HG02571 (cell line): ENCODE measurements at regions not wholly inside any gene's neighbourhood (a gene's known extent, or its start where the extent isn't known, plus 50 kb on each side); places are given as distances from the start of the nearest gene placed in this dataset.

Experiments
- ATAC-seq: cut with Tn5 transposase; IDR thresholded peaks from one replicate; pipeline ENCODE4 v1.9.1; 2021; ENCODE audit warnings: mild to moderate bottlenecking, moderate library complexity; ENCODE audit not compliant: unreplicated experiment

DNA sequence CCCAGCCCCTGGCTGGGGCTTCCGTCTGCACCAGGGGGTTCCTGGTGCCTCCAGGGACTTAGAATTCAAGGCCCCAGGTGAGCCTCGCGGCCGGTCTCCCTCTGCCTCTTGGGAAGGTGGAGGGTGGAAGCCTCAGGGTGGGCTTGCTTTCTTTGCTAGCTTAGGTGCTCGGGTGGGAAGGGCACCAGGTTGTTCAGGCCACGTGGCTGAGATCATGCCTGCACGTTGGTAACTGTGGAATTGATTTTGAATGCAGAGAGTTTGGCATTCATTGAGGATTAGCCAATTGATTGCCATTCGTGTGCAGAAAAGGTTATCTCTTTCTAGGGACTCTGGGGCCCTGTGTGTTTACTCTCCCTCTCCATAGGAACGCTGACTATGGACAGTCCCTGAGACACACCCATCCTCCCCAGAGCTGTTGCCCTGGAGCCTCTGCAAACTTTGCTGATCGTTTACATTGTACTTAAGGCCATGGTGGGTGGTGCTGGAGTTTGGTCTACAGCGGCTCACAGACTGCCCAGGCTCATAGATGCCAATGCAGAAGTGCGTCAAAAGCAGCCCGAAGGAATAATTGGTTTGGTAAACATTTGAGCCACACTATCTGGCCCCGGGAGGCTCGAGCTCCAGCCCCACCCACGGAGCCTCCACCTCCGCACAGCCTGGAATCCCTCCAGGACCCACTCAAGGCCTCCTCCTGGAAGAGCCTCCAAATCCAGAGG is 1457.7 kb downstream of the BRD1 start:
- no peak for ATAC-seq

DNA sequence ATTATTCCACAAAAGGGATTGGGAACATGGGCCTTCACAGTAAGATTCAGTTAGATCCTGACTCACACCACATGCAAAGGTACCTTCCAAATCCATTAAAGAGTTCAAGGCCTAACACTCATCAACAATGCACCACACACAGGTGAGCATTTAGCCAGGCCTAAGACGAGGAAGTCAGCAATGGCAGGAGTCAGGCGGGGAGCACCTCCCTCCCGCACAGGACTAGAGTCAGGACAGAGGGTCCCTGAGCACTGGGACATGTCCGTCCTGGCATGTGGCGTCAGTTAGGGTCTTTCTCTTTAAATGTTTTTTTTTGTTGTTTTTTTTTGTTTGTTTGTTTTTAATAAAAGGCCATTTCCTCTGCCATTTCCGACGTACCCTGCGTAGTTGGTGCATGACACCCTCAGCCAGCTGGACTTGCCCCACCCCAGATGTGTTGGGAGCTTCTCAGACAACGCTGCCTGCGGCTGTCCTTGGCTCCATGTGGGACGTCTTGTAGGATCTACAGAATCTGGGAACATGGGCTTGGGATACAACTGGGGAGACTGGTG is 1458.6 kb downstream of the BRD1 start:
- ATAC-seq = no peak

DNA sequence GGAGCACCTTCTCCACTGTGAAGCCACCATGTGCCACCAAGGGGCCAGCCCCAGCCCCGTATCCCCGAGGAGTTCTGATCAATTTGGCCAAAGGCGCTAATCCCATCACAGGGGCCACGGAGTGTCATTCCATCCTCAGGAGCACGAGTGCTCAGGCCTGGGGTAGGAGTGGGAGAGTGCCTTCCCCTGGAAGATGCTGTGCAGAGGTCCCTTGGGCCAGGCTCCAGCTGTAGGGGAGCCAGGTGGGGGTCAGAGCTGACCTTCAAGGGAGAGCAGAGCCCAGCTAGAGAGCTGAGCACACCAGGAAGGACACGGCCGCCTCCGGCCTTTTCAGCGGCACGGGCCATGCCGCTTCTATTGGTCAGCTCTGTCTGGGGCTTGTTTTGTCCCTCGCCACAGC is 1459.9 kb downstream of the BRD1 start:
- no peak for ATAC-seq

DNA sequence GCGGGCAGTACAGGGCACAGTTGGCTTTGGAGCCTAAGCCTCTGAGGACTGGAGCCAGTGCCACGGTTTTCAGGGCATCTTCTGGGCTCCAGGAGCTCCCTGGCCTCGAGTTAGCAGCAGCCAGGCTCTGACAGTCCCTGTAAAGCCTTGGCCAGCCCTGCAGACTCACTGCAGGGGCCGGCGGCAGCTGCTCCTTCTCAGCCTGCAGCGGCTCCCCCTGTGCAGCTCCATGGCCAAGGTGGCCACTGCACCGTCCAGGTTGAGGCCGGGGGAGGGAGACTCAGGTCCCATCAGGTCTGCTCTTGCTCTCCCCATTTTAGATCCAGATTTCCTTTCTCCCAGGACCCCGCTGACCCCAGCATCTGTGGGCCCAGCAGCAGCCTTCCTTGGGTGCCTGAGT is 1461.1 kb downstream of the BRD1 start:
- no peak for ATAC-seq

DNA sequence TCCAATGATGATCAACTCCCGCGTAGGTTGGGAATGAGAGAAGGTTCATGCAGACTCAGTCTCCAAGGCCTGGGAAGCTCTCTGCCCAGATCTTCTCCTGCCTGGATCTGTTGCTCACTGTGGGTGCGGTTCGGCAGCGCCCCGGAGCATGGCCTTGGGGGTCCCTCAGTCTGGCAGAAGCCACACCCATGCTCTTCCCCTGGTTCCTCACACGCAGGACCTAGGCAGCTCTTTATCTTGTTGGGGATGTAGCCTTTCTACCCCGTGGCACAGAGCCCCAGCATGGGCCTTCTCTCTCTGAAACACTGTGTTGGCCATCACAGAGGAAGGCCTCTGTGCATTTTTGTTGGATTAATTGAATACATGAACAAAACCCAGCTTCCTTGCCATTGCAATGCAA is 1461.6 kb downstream of the BRD1 start:
- no peak for ATAC-seq

DNA sequence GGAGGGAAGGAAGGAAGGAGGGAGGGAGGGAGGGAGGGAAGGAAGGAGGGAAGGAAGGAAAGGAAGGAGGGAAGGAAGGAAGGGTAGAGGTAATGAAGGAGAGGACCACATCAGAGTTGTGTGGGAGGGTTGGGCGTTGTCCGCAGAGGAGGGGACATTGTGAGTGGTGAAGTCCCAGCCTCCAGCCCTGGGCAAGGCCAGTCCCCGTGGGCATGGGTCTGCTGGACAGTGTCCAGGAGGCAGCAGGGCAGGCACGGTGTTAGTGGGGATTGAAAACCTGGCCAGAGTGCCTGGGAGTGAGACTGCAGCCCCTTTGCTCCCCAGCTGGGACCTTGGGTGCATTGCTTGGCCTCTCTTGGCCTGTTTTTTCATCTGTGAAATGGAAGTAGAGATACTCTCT is 1462.3 kb downstream of the BRD1 start:
- ATAC-seq = no peak

DNA sequence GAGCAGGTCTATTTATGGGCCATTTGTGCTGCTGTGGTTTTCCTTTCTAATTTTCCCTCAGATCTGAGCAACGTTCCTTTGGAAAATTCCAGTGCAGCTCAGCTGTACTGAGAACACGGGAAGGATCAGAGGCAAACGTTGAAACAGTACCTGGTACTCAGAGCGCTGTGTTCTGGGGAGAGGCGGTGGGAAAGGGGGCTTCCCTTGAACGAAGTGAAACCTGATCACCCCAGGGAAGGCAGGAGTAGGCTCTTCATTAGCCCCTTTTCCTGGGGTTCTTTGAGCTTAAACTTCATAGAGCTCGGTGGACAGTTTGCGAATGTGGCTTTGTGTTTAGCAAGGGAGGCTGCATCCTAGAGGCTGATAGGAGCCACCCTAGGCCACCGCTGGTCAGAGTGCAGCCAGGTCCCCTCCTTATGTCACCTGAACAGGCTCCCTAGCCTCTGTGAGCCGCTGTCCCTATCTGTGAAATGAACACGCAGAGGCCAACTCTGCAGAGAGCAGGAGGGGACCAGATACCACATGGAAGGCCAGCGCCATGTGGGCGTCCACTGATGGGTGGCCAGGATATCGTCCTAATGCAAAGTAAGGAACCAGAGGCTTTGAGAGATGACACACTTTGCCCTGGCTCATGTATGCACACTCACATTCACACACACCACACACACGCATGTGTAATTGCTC is 1464.8 kb downstream of the BRD1 start:
- ATAC-seq = no peak

DNA sequence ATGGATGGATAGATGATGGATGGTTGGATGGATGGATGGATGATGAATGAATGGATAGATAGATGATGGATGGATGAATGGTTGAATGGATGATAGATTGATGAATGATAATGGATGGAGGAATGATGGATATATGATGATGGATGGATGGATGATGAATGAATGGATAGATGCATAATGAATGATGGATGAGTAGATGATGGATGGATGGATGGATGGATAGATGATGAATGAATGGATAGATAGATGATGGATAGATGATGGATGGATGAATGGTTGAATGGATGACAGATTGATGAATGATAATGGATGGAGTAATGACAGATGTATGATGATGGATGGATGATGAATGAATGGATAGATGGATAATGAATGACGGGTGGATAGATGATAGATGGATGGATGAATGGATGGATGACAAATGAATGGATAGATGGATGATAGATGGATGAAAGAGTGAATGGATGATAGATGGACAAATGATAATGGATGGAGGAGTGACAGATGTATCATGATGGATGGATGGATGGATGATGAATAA is 1466.5 kb downstream of the BRD1 start:
- no peak for ATAC-seq

DNA sequence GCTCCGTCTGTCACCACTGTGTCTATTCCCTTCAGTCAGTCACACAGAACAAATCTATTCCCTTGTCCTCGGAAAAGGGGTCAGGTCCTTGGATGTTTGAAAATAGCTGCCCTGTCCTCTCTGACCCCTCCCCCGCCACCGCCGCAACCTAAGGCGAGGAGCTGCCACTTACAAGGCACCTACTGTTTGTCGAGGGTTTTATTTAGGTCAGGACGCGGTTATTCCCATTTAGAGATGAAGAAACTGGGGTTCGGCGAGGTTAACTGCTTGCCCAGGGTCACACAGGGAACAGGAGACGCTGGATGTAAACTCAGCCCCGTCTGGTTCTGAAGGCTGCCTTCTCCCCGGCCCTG is 1468.1 kb downstream of the BRD1 start:
- no peak for ATAC-seq

DNA sequence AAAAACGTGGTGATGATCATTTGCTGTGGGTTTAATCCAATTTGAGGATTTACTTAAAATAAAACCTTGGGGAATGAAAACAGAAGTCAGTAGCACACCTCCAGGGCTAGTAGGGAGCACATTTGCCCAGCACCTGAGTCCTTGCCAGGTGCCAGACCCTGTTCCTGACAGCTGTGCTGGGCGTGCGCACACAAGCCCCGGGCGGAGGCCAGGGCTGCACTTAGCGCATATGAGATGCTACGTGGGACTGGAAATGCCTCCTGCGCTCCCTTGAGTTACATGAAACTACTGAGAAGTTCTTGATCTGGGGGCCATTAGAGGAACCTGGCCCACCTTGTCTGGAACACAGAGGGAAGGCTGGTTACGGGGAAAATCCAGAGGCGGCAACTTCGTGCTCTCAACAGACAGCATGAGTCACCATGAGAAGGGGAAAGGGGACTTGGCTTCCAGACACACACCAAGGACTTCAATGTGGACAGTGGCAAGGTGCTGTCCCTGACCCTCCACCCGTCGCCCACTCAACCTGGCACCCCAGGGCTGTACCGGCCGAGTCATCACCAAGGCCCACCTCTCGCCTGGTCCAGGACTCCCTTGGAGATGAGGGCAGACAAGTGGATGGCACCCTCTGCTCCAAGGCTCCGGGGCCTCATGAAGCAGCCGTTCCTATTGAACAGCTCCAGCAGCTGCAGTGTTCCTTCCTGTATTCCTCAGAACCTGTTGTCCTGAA is 1468.6 kb downstream of the BRD1 start:
- no peak for ATAC-seq

DNA sequence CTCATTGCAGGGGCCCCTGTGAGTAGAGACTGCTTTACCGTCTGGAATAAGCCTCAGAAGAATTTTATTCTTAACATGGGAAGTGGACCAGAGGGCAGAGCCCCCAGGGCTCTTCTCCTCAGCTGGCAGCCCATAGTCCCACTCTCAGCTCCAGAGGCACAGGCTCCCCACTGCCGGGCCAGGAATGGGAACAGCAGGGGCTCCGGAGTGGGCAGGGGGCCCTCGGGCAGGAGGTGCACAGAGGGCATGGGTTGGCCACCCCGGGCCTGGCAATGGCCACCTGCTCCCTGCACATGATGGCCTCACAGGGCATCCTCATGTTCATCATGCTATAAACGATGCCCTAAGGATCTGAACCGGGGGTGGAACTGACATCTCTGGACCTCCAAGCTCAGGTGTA is 1469.7 kb downstream of the BRD1 start:
- no peak for ATAC-seq

DNA sequence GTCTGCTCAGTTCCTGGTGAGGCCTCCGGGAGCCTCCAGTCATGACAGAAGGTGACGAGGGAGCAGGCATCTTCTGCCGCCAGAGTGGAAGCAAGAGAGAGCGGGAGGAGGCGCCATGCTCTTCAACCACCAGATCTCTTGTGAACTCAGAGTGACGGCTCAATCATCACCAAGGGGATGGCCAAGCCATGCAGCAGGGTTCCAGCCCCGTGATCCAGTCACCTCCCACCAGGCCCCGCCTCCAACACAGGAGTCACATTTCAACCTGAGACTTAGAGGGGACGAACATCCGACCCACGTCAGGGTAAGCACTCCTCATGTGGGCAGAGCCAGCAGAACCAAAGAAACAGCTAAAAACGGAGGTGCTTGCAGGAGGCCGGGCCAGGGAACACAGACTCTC is 1470.5 kb downstream of the BRD1 start:
- no peak for ATAC-seq

DNA sequence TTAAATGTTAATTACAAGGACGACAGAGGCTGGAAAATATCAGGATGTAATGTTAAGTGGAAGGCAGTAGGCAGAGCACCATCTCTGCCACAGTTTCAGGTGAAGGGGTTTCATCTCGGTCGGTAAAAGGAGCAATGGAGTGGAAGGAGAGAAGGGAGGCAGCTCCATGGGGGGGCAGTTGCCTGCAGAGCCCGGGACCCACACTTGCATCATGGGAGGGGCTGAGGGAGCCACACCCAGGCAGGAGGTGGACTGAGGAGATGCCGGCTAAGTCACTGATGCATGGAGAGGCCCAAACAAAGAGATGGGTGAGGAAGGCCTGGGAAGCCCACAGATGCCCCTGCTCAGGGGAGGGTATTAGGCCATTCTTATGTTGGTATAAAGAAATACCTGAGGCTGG is 1470.9 kb downstream of the BRD1 start:
- ATAC-seq = no peak

DNA sequence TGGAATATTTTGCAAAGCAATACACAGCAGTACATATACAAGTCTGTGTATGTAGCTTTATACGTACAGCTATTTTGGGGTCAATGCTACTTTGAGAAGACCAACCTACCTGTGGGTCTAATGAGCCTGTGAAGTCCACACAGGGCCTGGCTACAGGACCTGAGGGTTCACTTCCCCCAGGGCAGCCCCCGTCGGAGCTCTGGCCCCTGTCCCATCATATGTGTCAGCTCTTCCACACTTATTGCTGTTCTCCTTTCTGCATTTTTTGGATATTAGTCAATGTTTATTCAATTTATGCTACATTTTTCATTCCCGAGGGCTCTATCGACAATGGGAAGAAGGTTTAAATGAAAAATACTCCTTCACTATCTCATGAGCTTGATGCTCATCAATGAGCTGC is 1473.6 kb downstream of the BRD1 start:
- ATAC-seq = no peak

DNA sequence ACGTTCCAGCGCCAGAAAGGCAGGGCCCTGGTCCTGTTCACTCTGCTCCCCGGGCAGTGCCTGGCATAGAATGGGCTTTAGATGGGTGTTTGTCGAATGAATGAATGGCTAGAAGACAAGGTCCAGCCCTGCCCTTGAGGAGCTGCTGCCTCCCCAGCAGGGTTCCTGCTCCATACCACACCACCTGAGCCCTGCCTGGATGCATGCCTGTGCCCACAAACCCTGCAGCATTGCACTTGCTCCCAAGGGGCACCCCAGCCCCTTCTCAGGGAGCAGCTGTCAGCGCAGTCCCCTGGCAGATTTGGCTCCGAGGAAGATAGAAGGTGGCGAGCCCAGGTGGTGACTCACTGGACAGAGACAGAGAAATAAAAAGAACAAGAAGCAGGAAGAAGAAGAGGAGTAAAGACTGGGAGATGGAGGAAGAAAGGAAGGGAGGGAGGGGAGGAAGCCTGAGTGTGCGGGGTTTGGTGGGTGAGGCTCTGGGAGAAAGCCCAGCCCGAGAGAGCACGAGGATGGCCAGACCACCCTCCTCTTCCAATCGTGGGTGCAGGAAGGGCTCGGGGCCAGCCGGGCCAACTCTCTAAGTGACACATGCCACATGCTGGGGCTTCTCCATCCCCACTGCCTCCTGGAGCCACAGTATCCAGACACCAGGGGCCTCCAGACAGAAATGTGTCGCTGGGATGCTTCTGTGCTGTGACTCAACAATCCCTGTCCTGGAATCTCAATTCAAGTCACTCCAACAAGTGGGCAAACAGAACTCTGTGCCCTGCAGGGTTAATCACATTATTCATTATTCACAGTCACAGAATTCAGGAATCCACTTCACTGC is 1474.3 kb downstream of the BRD1 start:
- ATAC-seq = no peak

DNA sequence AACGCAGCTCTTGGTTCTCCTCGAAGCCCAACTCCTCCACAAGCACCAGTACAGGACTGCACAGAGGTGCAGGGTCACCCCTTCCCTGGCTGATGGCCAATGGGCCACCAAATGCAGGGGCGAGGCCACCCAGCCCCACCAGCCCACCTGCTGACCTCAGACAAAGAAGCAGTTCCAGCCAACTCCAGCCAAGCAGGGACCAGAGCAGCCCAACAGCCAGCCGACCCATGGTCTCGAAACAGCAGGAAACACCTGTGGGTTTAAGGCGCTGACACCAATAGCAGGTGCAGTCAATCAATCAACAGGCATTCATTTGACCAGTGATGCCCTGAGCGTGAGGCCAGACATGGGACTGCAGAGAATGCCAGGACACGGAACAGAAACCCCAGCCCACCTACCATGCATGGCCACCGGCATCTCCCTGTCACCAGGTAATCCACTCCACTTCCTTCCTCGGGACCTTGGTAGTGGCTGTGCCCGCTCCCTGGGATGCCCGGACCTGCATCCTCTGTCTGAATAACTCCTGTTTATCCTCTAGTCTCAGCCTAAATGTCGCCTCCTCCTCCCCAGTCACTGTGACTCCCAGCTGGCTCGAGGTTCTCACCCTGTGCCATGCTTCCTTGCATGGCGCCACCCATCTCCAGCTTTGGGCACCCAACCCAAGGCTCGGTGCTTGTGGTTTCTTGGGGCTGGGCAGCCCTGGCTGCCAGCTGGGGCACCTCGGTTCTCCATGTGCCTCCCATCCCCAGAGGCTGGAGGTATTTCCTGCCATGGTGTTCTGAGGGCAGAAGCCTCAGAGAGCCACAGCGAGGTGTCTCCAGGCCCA is 1475.4 kb downstream of the BRD1 start:
- ATAC-seq = no peak

DNA sequence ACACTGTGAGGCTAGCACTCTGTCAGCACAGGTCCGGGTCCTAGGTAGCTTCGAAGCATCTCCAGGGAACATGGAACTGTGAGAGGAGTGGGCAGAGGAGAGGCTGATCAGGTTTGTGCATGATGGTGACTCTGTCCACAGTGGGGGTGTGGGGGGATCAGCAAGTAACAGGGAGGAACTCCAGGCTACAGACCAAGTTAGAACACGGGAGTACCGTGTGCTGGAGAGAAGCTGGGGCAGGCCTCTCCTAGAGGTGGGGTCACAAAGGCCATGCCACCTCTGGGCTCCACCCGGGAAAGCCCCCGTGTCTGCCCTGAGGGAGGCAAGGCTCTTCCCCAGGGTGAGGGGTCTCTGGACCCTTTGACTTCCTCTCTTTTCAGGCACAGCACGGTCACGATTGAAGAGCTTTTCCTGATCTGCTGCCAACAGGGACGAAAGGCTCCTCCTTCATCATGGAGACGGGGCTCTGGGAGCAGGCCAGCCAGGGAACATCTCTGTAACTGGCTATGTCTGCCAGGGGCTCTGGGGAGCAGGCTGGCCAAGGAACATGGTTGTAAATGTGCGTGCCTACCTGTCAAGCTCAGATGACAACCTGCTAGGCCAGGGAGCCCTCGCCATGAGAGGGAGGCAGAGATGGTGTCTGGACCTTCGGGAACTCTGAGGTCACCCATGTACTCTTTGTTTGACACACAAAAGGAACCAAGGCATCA is 1476.1 kb downstream of the BRD1 start:
- ATAC-seq = no peak

DNA sequence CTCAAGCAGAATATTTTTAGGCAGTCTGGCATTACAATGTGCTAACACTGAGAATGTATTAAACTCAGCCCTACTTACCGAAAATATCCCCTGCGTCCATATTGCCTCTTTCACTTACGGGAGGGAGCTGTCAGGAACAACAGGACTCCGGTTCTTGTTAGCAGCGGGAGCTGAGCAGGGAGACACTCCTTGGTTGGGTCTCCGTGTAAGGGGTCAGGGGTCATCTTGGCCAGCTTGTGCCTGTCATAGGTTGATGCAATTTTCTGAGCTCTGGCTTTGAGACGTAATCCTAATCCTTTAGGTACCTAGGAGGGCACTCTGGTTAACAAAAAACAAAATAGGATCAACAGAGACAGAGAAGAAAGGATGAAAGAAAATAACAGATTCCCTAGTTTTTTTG is 1477.2 kb downstream of the BRD1 start:
- no peak for ATAC-seq

DNA sequence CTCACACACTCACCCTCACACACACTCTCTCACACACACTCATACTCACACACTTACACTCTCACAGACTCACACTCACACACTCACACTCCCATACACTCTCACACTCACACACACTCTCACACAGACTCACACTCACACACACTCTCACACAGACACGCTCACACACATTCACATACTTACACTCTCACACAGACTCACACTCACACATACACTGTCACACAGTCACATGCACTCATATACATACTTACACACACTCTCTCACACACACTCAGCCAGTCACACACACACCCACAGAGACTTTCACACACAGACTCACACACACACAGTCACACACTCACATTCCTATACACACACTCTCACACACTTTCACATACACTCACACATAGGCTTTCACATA is 1478.8 kb downstream of the BRD1 start:
- ATAC-seq = no peak
